AG09309 (cell line): ENCODE measurements at regions not wholly inside any gene's neighbourhood (a gene's known extent, or its start where the extent isn't known, plus 50 kb on each side); places are given as distances from the start of the nearest gene placed in this dataset.

ENCODE experiments used
- DNase-seq: peaks from one replicate; pipeline ENCODE4 v3.0.0-alpha.2; 2010; ENCODE audit warnings: low read depth
- H3K4me3 ChIP-seq: 2 replicates; pipeline ENCODE4 v1.5.1; 2011; ENCODE audit warnings: mild to moderate bottlenecking, low read depth, low read length, moderate library complexity; ENCODE audit not compliant: control insufficient read depth
- TF ChIP-seq, protein P1 (sequence below): IDR thresholded peaks from 2 replicates; pipeline ENCODE4 v1.5.1; 2011; ENCODE audit warnings: mild to moderate bottlenecking, low read depth, low read length, inconsistent platforms; ENCODE audit not compliant: insufficient read depth, control insufficient read depth; ENCODE audit errors: missing control alignments

GRCh38 chr3:59553076-59553475 lies 503.3 kb upstream of the CFAP20DC start:
- no peak overlapping the region for H3K4me3 ChIP-seq
- DNase-seq = no peak
- TF ChIP-seq, protein P1, sequence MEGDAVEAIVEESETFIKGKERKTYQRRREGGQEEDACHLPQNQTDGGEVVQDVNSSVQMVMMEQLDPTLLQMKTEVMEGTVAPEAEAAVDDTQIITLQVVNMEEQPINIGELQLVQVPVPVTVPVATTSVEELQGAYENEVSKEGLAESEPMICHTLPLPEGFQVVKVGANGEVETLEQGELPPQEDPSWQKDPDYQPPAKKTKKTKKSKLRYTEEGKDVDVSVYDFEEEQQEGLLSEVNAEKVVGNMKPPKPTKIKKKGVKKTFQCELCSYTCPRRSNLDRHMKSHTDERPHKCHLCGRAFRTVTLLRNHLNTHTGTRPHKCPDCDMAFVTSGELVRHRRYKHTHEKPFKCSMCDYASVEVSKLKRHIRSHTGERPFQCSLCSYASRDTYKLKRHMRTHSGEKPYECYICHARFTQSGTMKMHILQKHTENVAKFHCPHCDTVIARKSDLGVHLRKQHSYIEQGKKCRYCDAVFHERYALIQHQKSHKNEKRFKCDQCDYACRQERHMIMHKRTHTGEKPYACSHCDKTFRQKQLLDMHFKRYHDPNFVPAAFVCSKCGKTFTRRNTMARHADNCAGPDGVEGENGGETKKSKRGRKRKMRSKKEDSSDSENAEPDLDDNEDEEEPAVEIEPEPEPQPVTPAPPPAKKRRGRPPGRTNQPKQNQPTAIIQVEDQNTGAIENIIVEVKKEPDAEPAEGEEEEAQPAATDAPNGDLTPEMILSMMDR = no peak

DNA sequence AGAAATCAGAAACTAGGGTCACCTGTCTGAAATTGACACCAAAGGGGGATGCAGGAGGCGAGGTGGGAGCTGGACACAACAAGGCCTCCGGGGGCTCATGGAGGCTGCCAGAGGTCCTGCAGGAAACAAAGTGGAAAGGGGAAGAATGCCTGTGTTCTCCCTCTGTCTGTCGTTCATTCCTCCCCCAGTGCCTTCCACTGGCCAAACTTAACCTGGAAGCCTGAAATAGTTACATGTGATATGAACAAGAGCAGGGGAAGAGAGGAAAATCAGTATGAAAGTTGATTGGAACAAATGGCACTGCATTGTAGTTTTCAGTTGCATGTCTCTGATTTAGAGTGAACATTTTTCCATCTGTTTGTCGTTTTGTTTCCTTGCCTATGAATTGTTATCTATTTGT lies 502.0 kb upstream of the CFAP20DC start:
- no peak overlapping the region for H3K4me3 ChIP-seq
- no peak for DNase-seq
- TF ChIP-seq, protein P1 = no peak

- TF ChIP-seq, protein P1 = no peak
- DNase-seq = no peak
- H3K4me3 ChIP-seq = no peak overlapping the region
Measured at GRCh38 chr3:59549962-59550361, 500.1 kb upstream of the CFAP20DC start.

DNA sequence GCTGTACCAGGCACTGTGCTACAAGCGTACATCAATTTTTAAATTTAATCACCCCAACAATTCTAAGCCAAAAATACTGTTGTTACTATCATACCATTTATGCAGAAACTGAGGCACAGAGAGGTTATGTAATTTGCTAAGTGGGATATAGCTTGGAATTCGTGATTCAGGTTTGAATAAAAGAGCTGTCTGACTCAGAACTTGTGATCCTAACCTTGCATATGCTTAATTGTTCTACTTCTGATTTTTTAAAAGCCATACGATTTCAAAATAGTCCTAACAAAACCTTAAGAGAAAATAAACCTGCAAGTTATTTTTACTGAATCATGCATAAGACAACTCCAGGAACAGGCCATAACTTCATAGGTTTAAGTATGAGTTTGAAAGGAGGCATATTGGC lies 498.0 kb upstream of the CFAP20DC start:
- no peak overlapping the region for H3K4me3 ChIP-seq
- no peak for DNase-seq
- TF ChIP-seq, protein P1 = no peak

- TF ChIP-seq, protein P1 = no peak
- no peak for DNase-seq
- no peak overlapping the region for H3K4me3 ChIP-seq
Measured at GRCh38 chr3:59546522-59546921, 496.7 kb upstream of the CFAP20DC start.

DNA sequence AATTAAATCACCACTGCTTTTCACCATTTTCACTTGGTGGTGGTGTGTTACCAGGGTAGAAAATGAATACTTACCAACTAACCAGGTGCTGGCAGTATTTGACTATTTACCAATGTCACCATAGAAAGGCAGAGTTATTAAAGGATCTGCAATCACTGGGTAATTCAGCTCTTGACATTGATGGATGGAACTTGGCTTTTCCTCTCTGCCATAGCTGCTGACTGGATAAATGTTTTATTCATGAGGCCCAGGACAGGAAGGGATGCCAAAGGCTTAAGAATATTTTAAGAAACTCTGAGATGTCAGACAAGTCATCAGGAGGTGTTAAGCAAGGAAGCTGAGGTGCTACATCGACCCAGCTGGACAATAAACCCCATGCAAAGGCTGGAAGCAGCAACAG lies 495.5 kb upstream of the CFAP20DC start:
- no peak for DNase-seq
- TF ChIP-seq, protein P1 = no peak
- H3K4me3 ChIP-seq = no peak overlapping the region

DNA sequence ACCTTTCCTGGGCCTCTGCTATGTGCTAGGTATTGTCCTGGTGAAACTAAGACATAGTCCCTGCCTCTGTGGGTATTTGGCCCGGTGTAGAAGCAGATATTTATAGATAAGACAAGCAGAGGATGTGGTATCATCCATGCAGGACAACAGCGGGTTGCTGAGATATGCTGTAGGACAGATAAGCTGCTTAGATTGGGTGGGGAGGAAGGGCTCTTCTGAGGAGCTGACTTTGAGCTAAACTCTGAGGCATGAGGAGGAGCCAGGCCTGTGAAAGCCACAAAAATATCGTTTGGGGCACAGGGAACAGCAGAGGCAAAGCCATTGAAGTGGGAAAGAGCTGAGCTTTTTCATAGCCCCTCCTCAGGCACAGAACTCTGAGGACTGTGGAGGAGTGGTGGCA lies 492.5 kb upstream of the CFAP20DC start:
- no peak overlapping the region for H3K4me3 ChIP-seq
- no peak for DNase-seq
- TF ChIP-seq, protein P1 = no peak
